Osteoblast (primary cell): ENCODE measurements at regions not wholly inside any gene's neighbourhood (a gene's known extent, or its start where the extent isn't known, plus 50 kb on each side); places are given as distances from the start of the nearest gene placed in this dataset.

Experiments used
- DNase-seq: peaks from one replicate; pipeline ENCODE4 v3.0.0; 2011; ENCODE audit warnings: low spot score, mixed read lengths; ENCODE audit not compliant: insufficient read length; ENCODE audit errors: missing footprints
- H2AFZ ChIP-seq: 2 replicates; pipeline ENCODE4 v1.6.0; 2011; ENCODE audit warnings: mild to moderate bottlenecking, low read length
- H3K27ac ChIP-seq: 2 replicates; pipeline ENCODE4 v1.5.1; 2011; ENCODE audit warnings: mild to moderate bottlenecking, low read depth, low read length, moderate library complexity
- H3K27me3 ChIP-seq: 2 replicates; pipeline ENCODE4 v1.6.0; 2012; ENCODE audit warnings: mild to moderate bottlenecking, control low read depth, inconsistent platforms, low read length, moderate library complexity; ENCODE audit not compliant: insufficient read depth
- H3K36me3 ChIP-seq: 2 replicates; pipeline ENCODE4 v1.5.1; 2011; ENCODE audit warnings: mild to moderate bottlenecking, low read length, control low read depth, moderate library complexity; ENCODE audit not compliant: insufficient read depth
- H3K4me1 ChIP-seq: 2 replicates; pipeline ENCODE4 v1.5.1; 2011; ENCODE audit warnings: mild to moderate bottlenecking, low read length, control low read depth, moderate library complexity; ENCODE audit not compliant: insufficient read depth
- H3K4me2 ChIP-seq: 2 replicates; pipeline ENCODE4 v1.6.0; 2011; ENCODE audit warnings: mild to moderate bottlenecking, low read length; ENCODE audit not compliant: insufficient read depth
- H3K4me3 ChIP-seq: fragments of 200-600 bp; sonication (generic); 3 replicates; pipeline ENCODE4 v1.5.1; 2012; ENCODE audit warnings: mild to moderate bottlenecking, low read length, inconsistent platforms; ENCODE audit not compliant: insufficient read depth
- H3K79me2 ChIP-seq: 2 replicates; pipeline ENCODE4 v1.6.0; 2012; ENCODE audit warnings: mild to moderate bottlenecking, low read length, control low read depth, inconsistent platforms; ENCODE audit not compliant: insufficient read depth
- H3K9me3 ChIP-seq: 2 replicates; pipeline ENCODE4 v1.5.1; 2011; ENCODE audit warnings: low read depth, low read length, control low read depth
- H4K20me1 ChIP-seq: 2 replicates; pipeline ENCODE4 v1.6.0; 2012; ENCODE audit warnings: mild to moderate bottlenecking, low read length, control low read depth; ENCODE audit not compliant: insufficient read depth
- CTCF ChIP-seq: IDR thresholded peaks from 2 replicates; pipeline ENCODE4 v1.5.1; 2011; ENCODE audit warnings: mild to moderate bottlenecking, low read depth, low read length, moderate library complexity; ENCODE audit errors: extremely low read depth

- H3K79me2 ChIP-seq: no peaks in the 10 kb centered on the region
- H3K27ac ChIP-seq: no peak overlapping the region
- no peak overlapping the region for H3K4me3 ChIP-seq
- no peaks in the 10 kb centered on the region for H4K20me1 ChIP-seq
- TF ChIP-seq CTCF: no peak
- no peak overlapping the region for H3K4me2 ChIP-seq
- no peaks in the 10 kb centered on the region for H3K9me3 ChIP-seq
- no peaks in the 10 kb centered on the region for H3K36me3 ChIP-seq
- peaks cover 16% of the 10 kb centered on the region for H3K27me3 ChIP-seq
- peaks cover 12% of the 10 kb centered on the region for H3K4me1 ChIP-seq
- no peak for DNase-seq
- H2AFZ ChIP-seq: no peak overlapping the region
These were observed 155.6 kb downstream of the TM9SF2 start for GRCh38 chr13:99656844-99657381.

DNA sequence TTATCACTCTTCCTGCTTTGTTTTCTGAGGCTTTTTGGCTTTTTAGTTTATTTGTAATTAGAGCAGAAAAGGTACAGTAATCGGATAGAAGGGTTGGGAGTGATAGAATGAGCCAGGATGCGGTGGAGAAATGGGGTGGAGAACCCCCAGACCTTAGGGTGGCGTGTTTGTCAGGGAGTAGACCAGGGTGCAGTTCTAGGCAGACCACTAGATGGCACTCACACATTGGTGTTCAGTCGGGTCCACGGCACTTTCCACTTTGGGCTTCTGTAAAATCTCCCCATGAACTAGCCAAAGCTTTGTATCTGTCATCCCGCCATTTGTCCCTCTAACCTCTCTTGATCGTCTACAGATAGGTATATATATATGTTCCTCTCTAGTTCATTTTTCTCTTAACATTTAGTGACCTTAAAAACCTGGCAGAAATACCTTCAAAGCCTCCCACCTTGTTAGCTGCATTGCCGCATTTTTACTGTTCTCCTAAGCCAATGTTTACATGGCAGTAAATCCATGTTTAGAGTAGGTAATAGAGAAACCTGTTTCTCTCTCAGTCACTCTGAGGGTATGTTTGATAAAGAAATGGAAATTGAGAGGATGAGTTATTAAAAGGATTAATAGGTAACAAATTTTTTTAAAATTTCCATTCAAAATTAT is 154.9 kb downstream of the TM9SF2 start:
- Histone ChIP-seq H2AFZ (peak overlapping the region; percentile 63), H3K27ac (peak overlapping the region; percentile 61), H3K9me3 (no peaks in the 10 kb centered on the region), H3K4me2 (peak overlapping the region; percentile 68), H3K27me3 (peaks cover 9% of the 10 kb centered on the region), H3K36me3 (no peaks in the 10 kb centered on the region), H3K4me3 (peak overlapping the region; percentile 33), H4K20me1 (no peaks in the 10 kb centered on the region), H3K79me2 (no peaks in the 10 kb centered on the region), H3K4me1 (peaks cover 12% of the 10 kb centered on the region)
- peak; percentile 93 for TF ChIP-seq CTCF
- peak; percentile 88 for DNase-seq

GRCh38 chr13:99655351-99656091 is 154.2 kb downstream of the TM9SF2 start:
- Histone ChIP-seq H4K20me1 (no peaks in the 10 kb centered on the region), H3K27me3 (peaks cover 8% of the 10 kb centered on the region), H3K36me3 (no peaks in the 10 kb centered on the region), H3K9me3 (no peaks in the 10 kb centered on the region), H3K4me1 (peaks cover 12% of the 10 kb centered on the region), H3K4me2 (peak overlapping the region; percentile 68), H3K27ac (peak overlapping the region; percentile 61), H3K79me2 (no peaks in the 10 kb centered on the region), H2AFZ (peak overlapping the region; percentile 63), H3K4me3 (peak overlapping the region; percentile 33)
- DNase-seq: peak; percentile 89
- TF ChIP-seq CTCF: no peak

- DNase-seq: no peak
- no peaks in the 10 kb centered on the region for H3K79me2 ChIP-seq
- no peak overlapping the region for H2AFZ ChIP-seq
- no peak overlapping the region for H3K4me3 ChIP-seq
- no peaks in the 10 kb centered on the region for H3K36me3 ChIP-seq
- no peak overlapping the region for H3K4me2 ChIP-seq
- H4K20me1 ChIP-seq: no peaks in the 10 kb centered on the region
- no peaks in the 10 kb centered on the region for H3K9me3 ChIP-seq
- no peak for TF ChIP-seq CTCF
- H3K27ac ChIP-seq: no peak overlapping the region
- H3K27me3 ChIP-seq: peaks cover 4% of the 10 kb centered on the region
- peaks cover 12% of the 10 kb centered on the region for H3K4me1 ChIP-seq
These were observed 152.8 kb downstream of the TM9SF2 start for GRCh38 chr13:99654076-99654475.
